Epidermal melanocyte (primary cell): ENCODE measurements at regions not wholly inside any gene's neighbourhood (a gene's known extent, or its start where the extent isn't known, plus 50 kb on each side); places are given as distances from the start of the nearest gene placed in this dataset.

Source experiments
- DNase-seq: peaks from one replicate; pipeline ENCODE4 v3.0.0; 2011; ENCODE audit warnings: low spot score; ENCODE audit not compliant: insufficient read length

GRCh38 chr4:89369581-89369980 lies 62.0 kb upstream of the GPRIN3 start:
- no peak for DNase-seq

- DNase-seq = no peak
Measured at GRCh38 chr4:89368861-89369260, 61.3 kb upstream of the GPRIN3 start.

DNA sequence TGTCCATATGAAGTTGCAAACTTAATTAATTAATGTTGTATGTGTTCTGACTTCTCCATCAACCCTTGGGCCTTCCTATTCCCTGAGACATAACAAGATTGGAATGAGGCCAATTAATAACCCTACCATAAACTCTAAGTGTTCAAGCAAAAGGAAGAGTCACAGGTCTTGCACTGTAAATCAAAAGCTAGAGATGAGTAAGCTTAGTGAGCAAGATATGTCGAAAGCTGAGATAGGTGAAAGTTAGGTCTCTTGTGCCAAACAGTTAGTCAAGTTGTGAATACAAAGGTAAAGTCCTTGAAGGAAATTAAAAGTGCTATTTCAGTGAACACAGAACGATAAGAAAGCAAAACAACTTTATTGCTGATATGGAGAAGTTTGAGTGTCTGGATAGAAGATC lies 58.2 kb upstream of the GPRIN3 start:
- no peak for DNase-seq

DNA sequence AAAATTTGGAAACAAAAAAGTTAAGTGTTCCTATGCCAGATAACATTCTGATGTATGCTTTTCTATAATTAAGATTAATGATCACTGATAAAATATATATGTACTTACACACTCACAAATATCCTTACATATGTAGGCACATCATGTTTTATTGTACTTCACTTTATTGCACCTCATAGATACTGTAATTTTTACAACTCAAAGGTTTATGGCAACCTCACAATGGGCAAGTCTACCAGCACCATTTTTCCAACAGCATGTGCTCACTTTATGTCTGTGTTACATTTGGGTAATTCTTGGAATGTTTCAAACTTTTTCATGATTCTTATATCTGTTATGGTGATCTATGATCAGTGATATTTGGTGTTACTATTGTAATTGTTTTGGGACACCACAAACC lies 57.8 kb upstream of the GPRIN3 start:
- DNase-seq = no peak

DNA sequence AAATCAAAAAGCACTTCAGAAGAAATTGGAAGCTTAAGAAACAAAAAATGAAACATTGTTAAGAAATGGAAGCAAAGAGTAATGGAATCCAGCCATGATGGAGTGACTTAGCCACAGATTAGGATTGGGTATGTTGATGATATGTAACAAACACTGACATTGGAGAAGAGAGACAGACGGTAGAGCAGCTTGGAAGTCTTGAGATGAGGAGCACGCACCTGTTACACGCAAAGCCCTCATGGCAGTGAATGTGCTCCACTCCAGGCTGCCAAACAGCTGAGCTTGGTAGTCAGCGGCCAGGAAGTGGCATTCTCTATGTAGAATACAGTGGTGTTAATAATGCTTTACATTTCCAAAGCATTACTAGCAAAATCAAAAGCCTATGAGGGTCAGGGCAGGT lies 56.9 kb upstream of the GPRIN3 start:
- DNase-seq = no peak

DNA sequence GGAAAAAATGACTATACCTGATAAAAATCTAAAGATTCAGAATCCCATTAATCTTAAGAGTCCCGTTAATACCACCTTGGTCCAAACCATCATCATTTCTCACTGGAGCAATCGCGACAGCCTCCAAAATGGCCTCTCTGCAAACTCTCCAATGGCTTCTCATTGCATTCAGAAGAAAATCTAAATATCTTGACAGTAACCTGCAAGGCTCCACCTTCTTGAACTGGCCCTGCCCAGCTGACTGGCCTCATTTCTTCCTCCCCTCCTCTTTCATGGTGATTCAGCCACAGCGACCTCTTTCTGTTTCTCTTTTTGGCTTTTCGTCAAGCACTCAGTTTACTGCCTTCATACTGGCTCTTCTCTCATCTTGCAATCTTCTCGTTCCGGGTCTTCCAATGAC lies 56.2 kb upstream of the GPRIN3 start:
- DNase-seq = no peak

DNA sequence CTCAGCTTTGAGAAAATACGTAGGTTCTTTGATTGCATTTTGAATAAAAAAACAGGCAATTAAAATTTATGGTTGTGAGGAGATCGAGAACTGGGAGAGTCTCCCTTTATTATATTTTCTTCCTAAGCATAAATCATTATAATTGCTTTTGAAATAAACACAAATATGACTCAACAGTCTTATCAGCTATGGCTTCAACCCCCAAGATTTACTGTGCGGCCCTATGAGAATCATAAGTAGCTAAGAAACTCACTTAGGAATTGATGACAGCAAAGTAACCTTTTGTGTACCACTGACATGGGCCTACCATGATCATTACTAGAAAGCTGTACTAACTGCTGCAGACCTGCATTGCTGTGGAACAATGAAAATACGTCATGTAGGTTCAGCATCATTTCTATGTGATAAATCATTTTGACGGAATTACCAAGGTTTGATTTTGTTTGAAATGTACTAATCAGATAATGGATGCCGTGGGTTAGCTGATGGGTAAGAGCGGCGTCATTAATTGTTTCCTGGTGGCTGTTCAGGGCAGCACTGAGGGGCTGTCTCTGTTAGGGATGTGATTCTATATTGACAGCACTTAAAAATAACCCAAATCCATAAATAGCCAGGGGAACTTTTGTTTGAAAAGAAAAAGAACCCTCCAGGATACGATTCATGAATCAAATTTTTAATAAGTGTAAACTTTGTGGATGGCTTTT lies 51.5 kb upstream of the GPRIN3 start:
- no peak for DNase-seq

GRCh38 chr4:89357787-89358186 lies 50.2 kb upstream of the GPRIN3 start:
- DNase-seq = no peak
